ENCODE measurements at regions not wholly inside any gene's neighbourhood (a gene's known extent, or its start where the extent isn't known, plus 50 kb on each side); places are given as distances from the start of the nearest gene placed in this dataset.

DNA sequence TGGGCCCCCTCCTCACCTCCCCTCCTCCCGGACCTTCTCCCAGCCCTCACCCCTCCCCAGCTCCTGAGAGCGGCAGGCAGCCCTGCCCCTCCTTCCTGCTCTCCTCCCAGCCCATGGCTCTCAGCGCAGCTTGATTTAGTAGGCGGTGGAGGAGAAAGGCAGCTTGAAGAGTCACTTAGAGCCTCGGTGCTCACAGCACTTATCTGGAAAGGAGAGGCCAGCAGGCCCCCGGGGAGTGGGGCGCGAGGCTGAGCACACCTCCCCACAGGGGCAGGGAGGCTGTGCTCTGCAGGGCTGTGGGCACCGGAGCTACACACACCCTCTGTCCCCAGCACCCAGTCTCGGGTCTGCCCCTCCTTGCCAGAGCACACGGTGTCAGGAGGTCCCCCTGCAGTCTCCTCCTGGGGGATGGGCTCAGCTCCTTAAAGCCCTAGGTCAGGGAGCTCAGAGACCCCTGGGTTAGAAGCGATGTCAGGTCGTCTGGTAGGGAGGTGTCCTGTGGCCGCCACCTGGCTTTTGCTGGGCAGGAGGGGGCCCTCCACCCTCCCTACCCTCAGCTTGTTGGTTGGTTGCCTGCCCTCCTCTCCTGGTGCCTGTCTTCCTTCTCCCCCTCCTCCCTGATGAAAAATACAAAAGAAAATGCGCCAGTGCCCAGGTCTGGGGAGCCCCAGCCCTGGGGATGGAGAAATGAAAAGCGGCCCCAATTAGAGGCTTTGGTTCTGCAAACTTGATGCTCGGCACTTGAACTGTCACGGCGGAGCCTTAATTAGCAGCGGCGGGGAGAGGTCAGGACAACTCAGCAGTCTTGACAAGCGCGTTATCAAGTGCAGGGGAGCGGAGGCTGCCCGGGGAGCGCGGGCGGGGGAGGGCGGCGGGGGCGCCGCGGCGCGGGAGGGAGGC, 151.1 kb upstream of the GSE1 start:
- Histone ChIP-seq H3K79me2 (replicated peaks; ENCODE audit: insufficient read depth, low read length) (peaks cover 19% of the 10 kb centered on the region), H3K9me3 (ENCODE audit: low read length) (no peaks in the 10 kb centered on the region), H3F3A (ENCODE audit: insufficient read depth, low read length, poor library complexity, severe bottlenecking) (no peaks in the 10 kb centered on the region), H3K4me2 (ENCODE audit: low read length) (peak overlapping the region; percentile 81), H3K9ac (ENCODE audit: low read length) (peak overlapping the region; percentile 86), H3K27me3 (ENCODE audit: insufficient read depth, low read depth, low read length) (no peaks in the 10 kb centered on the region), H3K4me3 (ENCODE audit: low read length) (peak overlapping the region; percentile 70), H3K36me3 (ENCODE audit: insufficient read depth, low read length) (no peaks in the 10 kb centered on the region), H4K20me1 (ENCODE audit: insufficient read depth) (no peaks in the 10 kb centered on the region), H2AFZ (ENCODE audit: low read depth, low read length) (peak overlapping the region; percentile 41), H3K9me2 (ENCODE audit: insufficient read depth, low read length) (no peaks in the 10 kb centered on the region), H3K27ac (ENCODE audit: low read length) (peak overlapping the region; percentile 98)
- TF ChIP-seq POLR2AphosphoS5 (IDR thresholded peaks at IDR 0.05) (peak; percentile 79), TAF1 (IDR thresholded peaks at IDR 0.05; ENCODE audit: low read depth) (peak; percentile 19), MXI1 (conservative IDR thresholded peaks at IDR 0.05; ENCODE audit: poor library complexity, severe bottlenecking) (peak; percentile 47), RAD21 (conservative IDR thresholded peaks at IDR 0.05) (no peak), CTCF (IDR thresholded peaks at IDR 0.05; ENCODE audit: poor library complexity, severe bottlenecking) (no peak), SMC3 (conservative IDR thresholded peaks at IDR 0.05; ENCODE audit: poor library complexity) (peak; percentile 58)
- TF ChIP-seq, protein P1, sequence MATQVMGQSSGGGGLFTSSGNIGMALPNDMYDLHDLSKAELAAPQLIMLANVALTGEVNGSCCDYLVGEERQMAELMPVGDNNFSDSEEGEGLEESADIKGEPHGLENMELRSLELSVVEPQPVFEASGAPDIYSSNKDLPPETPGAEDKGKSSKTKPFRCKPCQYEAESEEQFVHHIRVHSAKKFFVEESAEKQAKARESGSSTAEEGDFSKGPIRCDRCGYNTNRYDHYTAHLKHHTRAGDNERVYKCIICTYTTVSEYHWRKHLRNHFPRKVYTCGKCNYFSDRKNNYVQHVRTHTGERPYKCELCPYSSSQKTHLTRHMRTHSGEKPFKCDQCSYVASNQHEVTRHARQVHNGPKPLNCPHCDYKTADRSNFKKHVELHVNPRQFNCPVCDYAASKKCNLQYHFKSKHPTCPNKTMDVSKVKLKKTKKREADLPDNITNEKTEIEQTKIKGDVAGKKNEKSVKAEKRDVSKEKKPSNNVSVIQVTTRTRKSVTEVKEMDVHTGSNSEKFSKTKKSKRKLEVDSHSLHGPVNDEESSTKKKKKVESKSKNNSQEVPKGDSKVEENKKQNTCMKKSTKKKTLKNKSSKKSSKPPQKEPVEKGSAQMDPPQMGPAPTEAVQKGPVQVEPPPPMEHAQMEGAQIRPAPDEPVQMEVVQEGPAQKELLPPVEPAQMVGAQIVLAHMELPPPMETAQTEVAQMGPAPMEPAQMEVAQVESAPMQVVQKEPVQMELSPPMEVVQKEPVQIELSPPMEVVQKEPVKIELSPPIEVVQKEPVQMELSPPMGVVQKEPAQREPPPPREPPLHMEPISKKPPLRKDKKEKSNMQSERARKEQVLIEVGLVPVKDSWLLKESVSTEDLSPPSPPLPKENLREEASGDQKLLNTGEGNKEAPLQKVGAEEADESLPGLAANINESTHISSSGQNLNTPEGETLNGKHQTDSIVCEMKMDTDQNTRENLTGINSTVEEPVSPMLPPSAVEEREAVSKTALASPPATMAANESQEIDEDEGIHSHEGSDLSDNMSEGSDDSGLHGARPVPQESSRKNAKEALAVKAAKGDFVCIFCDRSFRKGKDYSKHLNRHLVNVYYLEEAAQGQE (IDR thresholded peaks at IDR 0.05; ENCODE audit: borderline replicate concordance) = peak; percentile 78

- H2AFZ ChIP-seq (ENCODE audit: low read depth, low read length) = no peak overlapping the region
- H3K4me3 ChIP-seq (ENCODE audit: low read length) = peak overlapping the region; percentile 73
- H3K9me2 ChIP-seq (ENCODE audit: insufficient read depth, low read length) = no peaks in the 10 kb centered on the region
- no peaks in the 10 kb centered on the region for H4K20me1 ChIP-seq (ENCODE audit: insufficient read depth)
- H3K36me3 ChIP-seq (ENCODE audit: insufficient read depth, low read length) = no peaks in the 10 kb centered on the region
- H3K27ac ChIP-seq (ENCODE audit: low read length) = peak overlapping the region; percentile 98
- H3K4me2 ChIP-seq (ENCODE audit: low read length) = peak overlapping the region; percentile 70
- H3F3A ChIP-seq (ENCODE audit: insufficient read depth, low read length, poor library complexity, severe bottlenecking) = no peaks in the 10 kb centered on the region
- TF ChIP-seq RAD21 (conservative IDR thresholded peaks at IDR 0.05) = peak; percentile 8
- no peak for TF ChIP-seq MXI1 (conservative IDR thresholded peaks at IDR 0.05; ENCODE audit: poor library complexity, severe bottlenecking)
- H3K27me3 ChIP-seq (ENCODE audit: insufficient read depth, low read depth, low read length) = no peaks in the 10 kb centered on the region
- no peaks in the 10 kb centered on the region for H3K9me3 ChIP-seq (ENCODE audit: low read length)
- peak overlapping the region; percentile 69 for H3K9ac ChIP-seq (ENCODE audit: low read length)
- H3K79me2 ChIP-seq (replicated peaks; ENCODE audit: insufficient read depth, low read length) = peaks cover 19% of the 10 kb centered on the region
Measured at GRCh38 chr16:85462714-85463611, 150.2 kb upstream of the GSE1 start.
